GM12801 (cell line): ENCODE measurements at regions not wholly inside any gene's neighbourhood (a gene's known extent, or its start where the extent isn't known, plus 50 kb on each side); places are given as distances from the start of the nearest gene placed in this dataset.

Experiments
- CTCF ChIP-seq: IDR thresholded peaks from one replicate; pipeline ENCODE4 v1.5.1; 2011; ENCODE audit warnings: control low read depth; ENCODE audit not compliant: insufficient read length; ENCODE audit errors: extremely low read depth

GRCh38 chr7:25580141-25580540, 351.9 kb upstream of the NPVF start:
- no peak for TF ChIP-seq CTCF

- no peak for TF ChIP-seq CTCF
These were observed 355.3 kb upstream of the NPVF start for GRCh38 chr7:25583621-25584020.

- no peak for TF ChIP-seq CTCF
These were observed 356.0 kb upstream of the NPVF start for GRCh38 chr7:25584112-25584938.

GRCh38 chr7:25586513-25586912, 358.2 kb upstream of the NPVF start:
- no peak for TF ChIP-seq CTCF

GRCh38 chr7:25594122-25594521, 365.8 kb upstream of the NPVF start:
- TF ChIP-seq CTCF: no peak

- no peak for TF ChIP-seq CTCF
These were observed 366.4 kb upstream of the NPVF start for GRCh38 chr7:25594728-25595127.

- no peak for TF ChIP-seq CTCF
These were observed 367.7 kb upstream of the NPVF start for GRCh38 chr7:25595996-25596395.
